GM11168 (cell line): ENCODE measurements at regions not wholly inside any gene's neighbourhood (a gene's known extent, or its start where the extent isn't known, plus 50 kb on each side); places are given as distances from the start of the nearest gene placed in this dataset.
"Not testable (repeated sequence)": the region's sequence is repeated elsewhere in the genome, so short reads cannot be mapped to it uniquely, and the experiment has no call there.

Source experiments
- in situ Hi-C: fragments of 300-500 bp; cut with MboI; formaldehyde crosslinking; loops from one replicate; pipeline ENCODE4 v1.12.0; 2022; ENCODE audit warnings: low sequenced_read_pairs; ENCODE audit not compliant: unreplicated experiment

- in situ Hi-C loops: loop anchor here (10.0 kb wide), 1 partner anchor 397 kb away; no protein-coding TSS in a partner anchor
Measured at GRCh38 chr11:109958131-109958820, 134.9 kb upstream of the ZC3H12C start.

- in situ Hi-C loops: loop anchor here (10.0 kb wide), 1 partner anchor 396 kb away; no protein-coding TSS in a partner anchor
Measured at GRCh38 chr11:109958821-109959166, 134.4 kb upstream of the ZC3H12C start.

GRCh38 chr11:109960831-109961230 lies 132.4 kb upstream of the ZC3H12C start:
- in situ Hi-C loops: no loop called here

GRCh38 chr11:109961261-109961660 lies 131.9 kb upstream of the ZC3H12C start:
- in situ Hi-C loops: no loop called here

- in situ Hi-C loops: no loop called here
Measured at GRCh38 chr11:109963101-109963500, 130.1 kb upstream of the ZC3H12C start.

GRCh38 chr11:109964487-109964886 lies 128.7 kb upstream of the ZC3H12C start:
- in situ Hi-C loops: no loop called here

- in situ Hi-C loops: not testable (repeated sequence)
Measured at GRCh38 chr11:109965445-109965844, 127.7 kb upstream of the ZC3H12C start.

GRCh38 chr11:109965926-109966325 lies 127.3 kb upstream of the ZC3H12C start:
- in situ Hi-C loops: not testable (repeated sequence)

GRCh38 chr11:109967136-109967535 lies 126.1 kb upstream of the ZC3H12C start:
- in situ Hi-C loops: not testable (repeated sequence)

- in situ Hi-C loops: no loop called here
Measured at GRCh38 chr11:109968299-109968698, 124.9 kb upstream of the ZC3H12C start.

GRCh38 chr11:109968781-109969180 lies 124.4 kb upstream of the ZC3H12C start:
- in situ Hi-C loops: no loop called here

GRCh38 chr11:109970516-109971183 lies 122.5 kb upstream of the ZC3H12C start:
- in situ Hi-C loops: no loop called here

- in situ Hi-C loops: no loop called here
Measured at GRCh38 chr11:109971184-109971523, 122.0 kb upstream of the ZC3H12C start.

GRCh38 chr11:109972181-109972715 lies 120.9 kb upstream of the ZC3H12C start:
- in situ Hi-C loops: no loop called here

GRCh38 chr11:109972939-109973338 lies 120.3 kb upstream of the ZC3H12C start:
- in situ Hi-C loops: no loop called here

- in situ Hi-C loops: no loop called here
Measured at GRCh38 chr11:109973486-109973885, 119.7 kb upstream of the ZC3H12C start.

GRCh38 chr11:109974523-109974922 lies 118.7 kb upstream of the ZC3H12C start:
- in situ Hi-C loops: no loop called here

GRCh38 chr11:109978895-109979294 lies 114.3 kb upstream of the ZC3H12C start:
- in situ Hi-C loops: no loop called here

- in situ Hi-C loops: no loop called here
Measured at GRCh38 chr11:109981031-109981636, 112.1 kb upstream of the ZC3H12C start.

GRCh38 chr11:109983358-109983757 lies 109.8 kb upstream of the ZC3H12C start:
- in situ Hi-C loops: no loop called here

- in situ Hi-C loops: no loop called here
Measured at GRCh38 chr11:109984634-109985289, 108.4 kb upstream of the ZC3H12C start.
